ENCODE measurements at regions not wholly inside any gene's neighbourhood (a gene's known extent, or its start where the extent isn't known, plus 50 kb on each side); places are given as distances from the start of the nearest gene placed in this dataset.

GRCh38 chr10:43864656-43865055 lies 216.0 kb upstream of the ZNF32 start:
- no peak for DNase-seq (ENCODE audit: low read depth in 2 of 3, low spot score in 1 of 3)

DNA sequence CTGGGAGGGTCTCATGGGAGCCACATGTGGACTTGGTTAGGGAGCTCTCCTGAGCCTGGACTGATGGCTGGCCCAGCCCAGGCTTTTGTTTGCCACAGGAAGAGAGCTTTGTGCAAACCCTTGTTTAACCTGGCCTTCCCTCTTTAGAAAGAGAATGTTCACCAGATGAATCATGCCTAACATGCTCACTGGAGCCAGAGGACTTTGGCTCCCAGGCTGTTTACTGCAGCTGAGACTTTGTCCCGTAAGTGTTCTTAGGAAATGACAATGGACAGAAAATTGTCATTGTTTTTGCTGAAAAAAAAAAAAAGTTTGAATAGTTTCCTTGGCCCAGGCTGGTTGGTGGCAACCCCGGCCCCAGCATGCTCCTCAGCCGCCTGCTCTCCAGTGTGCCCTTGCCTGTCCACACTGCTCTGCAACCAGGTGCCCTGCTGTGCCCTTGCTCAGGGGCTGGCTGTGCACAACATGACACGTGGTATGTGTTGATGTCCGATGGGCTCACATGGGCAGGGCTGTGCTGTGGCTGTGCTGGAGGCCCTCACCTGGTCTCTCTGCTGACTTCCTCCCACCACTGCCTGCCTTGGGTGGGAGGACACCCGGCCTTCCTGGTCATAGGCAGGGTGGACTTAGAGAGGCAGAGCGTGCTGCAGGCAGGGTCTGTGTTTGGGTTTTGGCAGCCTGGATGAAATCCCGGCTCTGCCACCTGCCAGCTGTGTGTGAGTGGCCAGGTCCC lies 215.3 kb upstream of the ZNF32 start:
- no peak for DNase-seq (ENCODE audit: low read depth in 2 of 3, low spot score in 1 of 3)

DNA sequence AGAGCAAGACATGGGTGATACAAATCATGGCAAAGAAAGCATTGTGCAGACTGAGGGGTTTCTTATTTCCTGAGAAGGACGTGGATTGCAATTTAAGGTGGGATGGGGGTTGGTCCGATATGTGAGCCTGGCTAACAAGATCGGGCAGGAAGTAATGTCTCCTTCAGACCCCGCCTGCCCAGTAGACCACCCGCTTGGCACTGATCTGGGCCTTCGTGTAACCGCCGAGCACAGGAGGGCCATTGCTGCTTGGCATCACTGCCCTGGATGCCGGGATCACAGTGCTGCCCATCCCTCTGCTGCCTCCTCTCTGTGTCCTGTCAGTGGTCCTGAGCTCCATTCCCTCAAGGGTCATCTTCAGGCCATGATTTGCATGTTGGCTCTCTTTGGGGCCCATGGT lies 214.6 kb upstream of the ZNF32 start:
- no peak for DNase-seq (ENCODE audit: low read depth in 2 of 3, low spot score in 1 of 3)

DNA sequence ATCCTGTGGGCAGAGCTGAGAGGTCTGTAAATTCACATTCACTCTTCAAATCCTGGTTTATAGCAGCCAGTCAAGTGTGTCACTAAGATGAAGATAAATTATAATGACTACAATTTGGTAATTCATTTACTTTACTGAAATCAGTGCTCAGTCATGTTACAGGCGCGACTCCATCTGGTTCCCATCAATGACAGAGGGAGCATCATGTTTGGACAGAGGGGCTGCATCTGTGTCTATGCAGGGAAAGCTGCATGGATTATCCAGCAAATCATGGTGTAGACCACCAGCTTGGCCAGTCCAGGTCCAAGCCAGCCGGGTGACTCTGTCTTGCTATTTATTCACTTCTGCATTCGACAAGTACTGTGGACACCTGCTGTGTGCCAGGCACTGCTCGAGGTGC lies 214.1 kb upstream of the ZNF32 start:
- DNase-seq (ENCODE audit: low read depth in 2 of 3, low spot score in 1 of 3) = no peak

- DNase-seq (ENCODE audit: low read depth in 2 of 3, low spot score in 1 of 3) = no peak
Measured at GRCh38 chr10:43861966-43862751, 213.5 kb upstream of the ZNF32 start.

- no peak for DNase-seq (ENCODE audit: low read depth in 2 of 3, low spot score in 1 of 3)
Measured at GRCh38 chr10:43859016-43859525, 210.4 kb upstream of the ZNF32 start.

- DNase-seq (ENCODE audit: low read depth in 2 of 3, low spot score in 1 of 3) = no peak
Measured at GRCh38 chr10:43857931-43858315, 209.2 kb upstream of the ZNF32 start.

- DNase-seq (ENCODE audit: low read depth in 2 of 3, low spot score in 1 of 3) = no peak
Measured at GRCh38 chr10:43857206-43857930, 208.7 kb upstream of the ZNF32 start.

GRCh38 chr10:43856299-43856698 lies 207.6 kb upstream of the ZNF32 start:
- no peak for DNase-seq (ENCODE audit: low read depth in 2 of 3, low spot score in 1 of 3)

DNA sequence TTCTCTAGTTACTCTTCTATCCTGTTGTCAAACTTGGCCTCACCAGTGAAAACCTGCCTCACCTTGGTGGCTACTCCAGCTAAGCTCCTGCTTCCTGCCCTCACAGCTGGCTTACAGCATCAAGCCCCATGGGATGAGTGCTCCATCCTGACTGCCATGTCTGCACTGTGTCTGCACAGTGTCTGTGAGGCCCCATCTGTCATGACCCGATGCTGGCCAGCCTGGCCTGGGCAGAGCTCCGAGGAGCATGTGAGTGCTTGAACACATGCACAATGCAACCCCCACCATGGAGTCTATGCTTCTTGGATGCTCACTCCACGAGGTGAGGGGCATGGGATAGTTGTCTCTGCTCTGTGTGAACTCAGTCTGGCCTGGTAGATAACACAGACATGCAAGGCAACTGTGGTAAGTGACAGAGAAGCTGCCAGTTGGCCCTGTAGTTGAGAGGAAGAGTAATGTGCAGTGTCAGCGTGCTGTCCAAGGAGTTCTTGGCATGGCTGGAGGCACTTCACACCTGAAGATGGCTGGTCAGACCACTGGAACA lies 207.1 kb upstream of the ZNF32 start:
- DNase-seq (ENCODE audit: low read depth in 2 of 3, low spot score in 1 of 3) = no peak

DNA sequence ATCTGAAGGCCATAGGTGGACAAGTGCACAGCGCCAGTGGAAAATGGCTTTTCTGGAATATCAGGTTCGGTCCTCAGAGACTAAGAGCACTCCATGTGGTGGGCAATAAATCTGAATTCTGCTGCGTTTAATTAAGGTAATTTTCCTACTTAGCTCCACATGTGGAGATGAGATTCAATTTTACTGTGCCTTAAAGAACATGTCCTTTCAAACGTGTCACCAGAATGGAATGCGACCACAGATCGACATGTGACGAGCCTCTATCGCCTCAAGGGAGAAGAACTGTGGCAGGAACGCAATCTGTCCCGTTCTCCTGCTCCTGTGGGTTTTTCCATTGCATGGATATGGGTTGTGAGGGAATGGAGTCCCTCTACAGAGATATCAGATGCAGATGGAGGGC lies 205.3 kb upstream of the ZNF32 start:
- DNase-seq (ENCODE audit: low read depth in 2 of 3, low spot score in 1 of 3) = no peak

DNA sequence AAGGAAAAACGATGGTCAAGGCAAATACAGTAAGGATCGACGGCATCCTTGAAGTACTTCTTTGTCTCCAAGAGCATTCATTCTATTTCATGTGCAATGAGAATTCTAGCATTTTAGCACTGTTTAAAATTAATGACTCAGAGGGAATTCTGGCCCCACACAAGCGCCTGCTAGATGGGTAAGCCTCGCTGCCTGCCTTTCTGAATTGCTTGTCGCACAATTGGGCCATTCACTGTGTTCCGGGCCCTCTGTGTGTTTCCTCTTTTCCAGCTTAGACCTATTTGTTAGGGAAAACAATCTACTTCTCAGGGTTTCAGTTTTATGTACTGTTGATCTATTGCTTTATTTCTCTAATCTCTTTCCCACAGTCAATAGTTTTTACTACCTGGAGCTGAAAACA lies 204.7 kb upstream of the ZNF32 start:
- DNase-seq (ENCODE audit: low read depth in 2 of 3, low spot score in 1 of 3) = no peak

DNA sequence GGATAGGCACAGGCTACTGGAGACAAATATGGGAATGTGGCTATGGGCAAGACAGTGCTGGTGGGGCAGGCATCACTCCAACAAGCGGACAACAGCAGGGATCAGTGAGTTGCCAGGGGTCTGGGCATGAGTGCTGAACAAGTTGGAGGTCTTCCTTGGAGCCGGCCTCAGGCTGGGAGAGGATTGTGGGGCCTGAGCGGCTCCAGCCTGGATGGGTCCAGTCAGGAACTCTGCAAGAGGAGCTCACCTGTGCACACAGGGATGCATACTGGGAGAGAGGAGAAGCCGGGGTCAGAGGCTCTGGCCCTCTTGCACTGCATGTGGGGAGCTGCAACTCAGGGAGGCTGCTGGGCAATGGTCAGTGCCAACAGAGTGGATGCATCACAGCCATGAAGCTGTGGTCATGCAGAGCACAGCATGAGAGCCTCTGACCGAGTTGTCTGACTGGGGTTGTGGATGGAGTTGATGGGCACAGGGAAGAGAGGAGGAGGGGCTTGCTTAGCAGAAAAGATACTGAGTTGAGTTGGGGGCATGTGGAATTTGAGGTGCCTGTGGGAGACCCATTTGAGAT lies 204.0 kb upstream of the ZNF32 start:
- DNase-seq (ENCODE audit: low read depth in 2 of 3, low spot score in 1 of 3) = no peak

DNA sequence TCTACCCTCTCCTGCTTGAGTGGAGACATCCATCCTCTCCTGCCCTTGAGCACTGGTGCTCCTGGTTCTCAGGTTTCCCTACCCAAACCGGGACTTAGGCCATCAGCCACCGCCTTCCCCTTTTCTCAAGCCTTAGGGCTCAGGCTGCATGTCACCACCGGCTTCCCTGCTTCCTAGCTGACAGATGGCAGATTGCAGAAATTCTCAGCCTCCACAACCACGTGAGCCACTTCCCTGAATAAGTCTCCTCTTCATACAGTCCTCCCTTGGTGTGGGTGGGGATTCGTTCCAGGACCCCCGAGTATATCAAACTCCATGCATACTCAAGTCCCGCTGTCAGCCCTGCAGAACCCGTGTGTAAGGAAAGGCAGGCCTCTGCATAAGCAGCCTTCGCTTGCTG lies 203.5 kb upstream of the ZNF32 start:
- no peak for DNase-seq (ENCODE audit: low read depth in 2 of 3, low spot score in 1 of 3)

GRCh38 chr10:43851030-43851429 lies 202.3 kb upstream of the ZNF32 start:
- DNase-seq (ENCODE audit: low read depth in 2 of 3, low spot score in 1 of 3) = no peak

GRCh38 chr10:43849551-43849950 lies 200.9 kb upstream of the ZNF32 start:
- DNase-seq (ENCODE audit: low read depth in 2 of 3, low spot score in 1 of 3) = no peak

DNA sequence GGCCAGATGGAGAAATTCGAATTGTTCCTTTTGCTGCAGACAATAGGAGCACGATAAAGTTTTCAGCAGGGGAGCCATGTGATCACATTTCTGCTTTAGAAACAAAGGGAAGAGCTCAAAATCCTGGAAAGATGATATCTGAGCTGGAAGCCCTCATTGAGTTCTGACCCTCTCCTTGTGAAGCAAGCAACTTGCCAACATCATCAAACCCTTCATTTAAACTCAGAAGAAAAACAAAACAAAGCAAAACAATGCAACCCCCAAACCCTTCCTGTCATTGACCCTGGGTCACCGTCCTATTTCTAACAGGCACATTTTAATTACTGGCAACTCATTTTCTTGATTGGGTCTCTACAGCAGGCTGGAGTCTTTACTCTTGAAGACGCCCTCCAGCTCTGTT lies 198.3 kb upstream of the ZNF32 start:
- DNase-seq (ENCODE audit: low read depth in 2 of 3, low spot score in 1 of 3) = no peak

DNA sequence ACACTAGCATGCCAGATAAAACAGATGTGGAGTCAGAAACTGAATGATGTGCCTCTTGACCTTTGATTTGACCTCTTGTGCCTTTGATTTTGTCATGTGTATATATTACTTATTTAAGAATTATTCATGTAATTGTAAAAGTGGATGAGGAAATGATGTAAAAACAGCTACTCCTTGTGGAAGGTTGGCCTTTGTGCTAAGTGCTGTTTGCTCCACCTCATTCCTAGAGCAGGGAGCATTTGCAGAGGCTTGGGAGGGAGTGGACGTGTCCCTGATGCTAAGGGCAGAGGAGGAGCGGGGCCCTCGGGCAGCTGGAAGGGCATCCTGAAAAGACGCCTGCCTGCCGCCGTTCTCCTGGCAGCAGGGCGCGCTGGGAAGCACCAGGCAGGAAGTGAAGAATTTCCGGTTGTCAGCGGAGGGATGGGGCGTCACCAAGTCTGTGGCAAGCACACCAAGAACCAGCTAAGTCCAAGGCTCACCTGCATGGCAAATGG lies 197.6 kb upstream of the ZNF32 start:
- peak; percentile 8 to 30 (median 20) for DNase-seq (ENCODE audit: low read depth in 2 of 3, low spot score in 1 of 3)

DNA sequence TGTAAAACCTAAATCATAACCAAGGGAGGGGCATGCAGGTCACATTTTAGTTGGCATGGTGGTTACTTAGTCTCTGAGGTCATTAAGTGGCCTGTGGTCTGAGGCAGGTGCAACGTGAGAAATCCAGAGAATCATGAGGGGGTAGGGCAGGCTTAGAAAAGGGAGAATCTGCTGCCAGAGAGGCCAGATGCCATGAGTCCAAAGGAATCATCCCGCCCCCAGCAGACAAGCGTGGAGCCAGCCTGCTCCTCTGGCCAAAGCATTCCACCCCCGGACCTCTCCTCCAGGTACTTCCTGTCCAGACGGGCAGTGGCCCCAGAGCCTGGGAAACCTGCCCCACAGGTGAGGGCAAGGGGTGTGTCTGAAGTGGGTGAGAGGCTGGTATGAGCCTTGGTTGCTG lies 196.4 kb upstream of the ZNF32 start:
- DNase-seq (ENCODE audit: low read depth in 2 of 3, low spot score in 1 of 3) = no peak

DNA sequence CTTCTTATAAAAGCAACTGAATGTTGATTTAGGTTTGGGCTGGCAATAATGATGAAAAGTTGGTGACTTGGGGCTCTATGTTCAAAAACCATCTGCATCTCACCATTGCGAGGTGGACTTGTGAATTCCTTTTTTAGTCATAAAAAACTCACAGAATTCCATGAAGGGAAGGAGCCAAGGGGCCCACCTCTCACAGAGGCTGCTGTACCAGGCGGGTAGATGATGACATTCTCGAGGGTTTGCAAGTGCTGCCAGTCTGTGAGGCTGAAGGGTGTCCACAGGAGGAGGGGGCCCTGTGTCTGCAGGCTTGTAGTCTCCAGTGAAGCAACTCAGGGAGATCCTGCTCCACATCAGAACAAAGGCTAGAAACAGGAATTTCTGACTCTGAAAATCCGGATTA lies 195.5 kb upstream of the ZNF32 start:
- no peak for DNase-seq (ENCODE audit: low read depth in 2 of 3, low spot score in 1 of 3)

Data from stimulated activated CD4-positive, alpha-beta T cell treated with anti-CD3 and anti-CD28 coated beads, Interleukin-12 subunit alpha, Interleukin-12 subunit beta, amount 100 ng/mL, for 48 hours (primary cell).